ENCODE measurements at regions not wholly inside any gene's neighbourhood (a gene's known extent, or its start where the extent isn't known, plus 50 kb on each side); places are given as distances from the start of the nearest gene placed in this dataset.

- TF ChIP-seq, protein P1, sequence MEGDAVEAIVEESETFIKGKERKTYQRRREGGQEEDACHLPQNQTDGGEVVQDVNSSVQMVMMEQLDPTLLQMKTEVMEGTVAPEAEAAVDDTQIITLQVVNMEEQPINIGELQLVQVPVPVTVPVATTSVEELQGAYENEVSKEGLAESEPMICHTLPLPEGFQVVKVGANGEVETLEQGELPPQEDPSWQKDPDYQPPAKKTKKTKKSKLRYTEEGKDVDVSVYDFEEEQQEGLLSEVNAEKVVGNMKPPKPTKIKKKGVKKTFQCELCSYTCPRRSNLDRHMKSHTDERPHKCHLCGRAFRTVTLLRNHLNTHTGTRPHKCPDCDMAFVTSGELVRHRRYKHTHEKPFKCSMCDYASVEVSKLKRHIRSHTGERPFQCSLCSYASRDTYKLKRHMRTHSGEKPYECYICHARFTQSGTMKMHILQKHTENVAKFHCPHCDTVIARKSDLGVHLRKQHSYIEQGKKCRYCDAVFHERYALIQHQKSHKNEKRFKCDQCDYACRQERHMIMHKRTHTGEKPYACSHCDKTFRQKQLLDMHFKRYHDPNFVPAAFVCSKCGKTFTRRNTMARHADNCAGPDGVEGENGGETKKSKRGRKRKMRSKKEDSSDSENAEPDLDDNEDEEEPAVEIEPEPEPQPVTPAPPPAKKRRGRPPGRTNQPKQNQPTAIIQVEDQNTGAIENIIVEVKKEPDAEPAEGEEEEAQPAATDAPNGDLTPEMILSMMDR (IDR thresholded peaks at IDR 0.05; ENCODE audit: borderline replicate concordance, insufficient read depth, low read depth, low read length), result no peak
- no peak overlapping the region for H3K4me3 ChIP-seq (ENCODE audit: low read depth, low read length)
Measured at GRCh38 chr13:73599232-73600128, 534.7 kb downstream of the KLF12 start.

DNA sequence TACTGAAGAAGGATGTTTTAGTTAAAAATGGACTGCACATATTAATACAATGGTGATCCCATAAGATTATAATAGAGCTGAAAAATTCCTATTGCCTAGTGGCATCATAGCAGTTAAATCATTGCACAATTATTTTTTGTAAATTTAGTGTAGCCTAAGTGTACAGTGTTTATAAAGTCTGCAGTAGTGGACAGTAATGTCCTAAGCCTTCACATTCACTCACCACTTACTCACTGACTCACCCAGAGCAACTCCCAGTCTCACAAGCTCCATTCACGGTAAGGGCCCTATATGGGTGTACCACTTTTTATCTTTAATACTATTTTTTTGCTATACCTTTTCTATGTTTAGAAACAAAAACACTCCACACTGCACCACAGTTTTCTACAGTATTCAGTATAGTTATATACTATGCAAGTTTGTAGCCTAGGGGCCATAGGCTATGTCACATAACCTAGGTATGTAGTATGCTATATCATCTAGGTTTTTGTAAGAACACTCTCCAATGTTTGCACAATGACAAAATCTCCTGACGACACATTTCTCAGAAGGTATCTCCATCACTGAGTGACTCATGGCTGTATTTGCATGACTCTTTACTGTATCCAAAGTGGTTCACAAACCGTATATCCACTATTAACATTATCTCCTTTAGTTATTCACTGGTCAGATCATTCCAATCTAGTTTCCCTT lies 536.0 kb downstream of the KLF12 start:
- TF ChIP-seq, protein P1 (IDR thresholded peaks at IDR 0.05; ENCODE audit: borderline replicate concordance, insufficient read depth, low read depth, low read length), result no peak
- H3K4me3 ChIP-seq (ENCODE audit: low read depth, low read length), result no peak overlapping the region

DNA sequence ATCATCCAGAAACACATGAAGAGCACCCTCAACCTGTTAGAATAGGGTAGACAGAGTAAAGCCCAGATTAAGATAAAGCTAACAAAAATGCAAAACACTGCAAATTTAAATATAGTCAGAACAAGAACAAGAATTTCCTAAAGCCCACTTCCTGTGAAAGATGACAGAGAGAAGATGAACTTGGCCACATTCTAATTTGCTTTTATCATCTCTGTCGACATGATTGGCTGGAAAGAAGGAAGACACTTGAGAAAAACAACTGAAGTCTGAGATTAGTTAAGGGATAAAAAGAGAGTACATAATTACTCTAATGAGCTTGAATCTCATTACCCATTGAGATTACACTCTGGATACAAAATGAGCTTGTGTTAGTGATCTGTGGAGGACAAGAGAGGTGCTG lies 537.6 kb downstream of the KLF5 start:
- TF ChIP-seq, protein P1 (IDR thresholded peaks at IDR 0.05; ENCODE audit: borderline replicate concordance, insufficient read depth, low read depth, low read length), result no peak
- H3K4me3 ChIP-seq (ENCODE audit: low read depth, low read length), result no peak overlapping the region

DNA sequence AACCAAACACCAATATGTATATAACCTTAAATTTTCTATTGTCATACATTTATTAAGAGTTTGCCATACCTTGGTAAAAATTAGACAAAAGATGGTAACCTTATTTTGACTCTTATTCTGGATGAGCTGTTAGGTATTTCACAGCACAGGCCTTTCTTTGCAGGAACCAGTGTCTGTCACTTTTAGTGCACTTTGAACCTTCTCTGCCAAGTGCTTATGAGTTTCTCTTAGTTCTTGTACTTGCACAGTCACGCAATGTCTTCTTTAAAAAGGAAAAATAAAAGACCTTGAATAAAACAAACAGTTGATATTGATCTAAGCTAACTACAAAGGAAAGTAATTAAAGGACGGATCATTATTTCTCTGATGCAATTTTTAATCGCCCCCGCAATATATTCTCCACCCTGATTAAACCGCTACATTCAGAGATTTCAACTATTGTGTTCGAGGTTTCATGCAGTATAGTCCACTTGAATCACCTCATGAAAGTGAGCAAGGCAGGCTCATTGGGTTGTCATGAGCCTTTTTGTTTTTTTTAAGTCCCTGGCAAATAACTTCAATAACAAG lies 534.5 kb downstream of the KLF5 start:
- H3K4me3 ChIP-seq (ENCODE audit: low read depth, low read length), result no peak overlapping the region
- TF ChIP-seq, protein P1 (IDR thresholded peaks at IDR 0.05; ENCODE audit: borderline replicate concordance, insufficient read depth, low read depth, low read length), result no peak

- H3K4me3 ChIP-seq (ENCODE audit: low read depth, low read length), result no peak overlapping the region
- TF ChIP-seq, protein P1 (IDR thresholded peaks at IDR 0.05; ENCODE audit: borderline replicate concordance, insufficient read depth, low read depth, low read length), result no peak
Measured at GRCh38 chr13:73591861-73592260, 533.1 kb downstream of the KLF5 start.

- TF ChIP-seq, protein P1 (IDR thresholded peaks at IDR 0.05; ENCODE audit: borderline replicate concordance, insufficient read depth, low read depth, low read length), result no peak
- H3K4me3 ChIP-seq (ENCODE audit: low read depth, low read length), result no peak overlapping the region
Measured at GRCh38 chr13:73590795-73591194, 532.0 kb downstream of the KLF5 start.

Data from GM12875 (cell line).